ENCODE measurements at regions not wholly inside any gene's neighbourhood (a gene's known extent, or its start where the extent isn't known, plus 50 kb on each side); places are given as distances from the start of the nearest gene placed in this dataset.
"Not testable (repeated sequence)": the region's sequence is repeated elsewhere in the genome, so short reads cannot be mapped to it uniquely, and the experiment has no call there.

DNA sequence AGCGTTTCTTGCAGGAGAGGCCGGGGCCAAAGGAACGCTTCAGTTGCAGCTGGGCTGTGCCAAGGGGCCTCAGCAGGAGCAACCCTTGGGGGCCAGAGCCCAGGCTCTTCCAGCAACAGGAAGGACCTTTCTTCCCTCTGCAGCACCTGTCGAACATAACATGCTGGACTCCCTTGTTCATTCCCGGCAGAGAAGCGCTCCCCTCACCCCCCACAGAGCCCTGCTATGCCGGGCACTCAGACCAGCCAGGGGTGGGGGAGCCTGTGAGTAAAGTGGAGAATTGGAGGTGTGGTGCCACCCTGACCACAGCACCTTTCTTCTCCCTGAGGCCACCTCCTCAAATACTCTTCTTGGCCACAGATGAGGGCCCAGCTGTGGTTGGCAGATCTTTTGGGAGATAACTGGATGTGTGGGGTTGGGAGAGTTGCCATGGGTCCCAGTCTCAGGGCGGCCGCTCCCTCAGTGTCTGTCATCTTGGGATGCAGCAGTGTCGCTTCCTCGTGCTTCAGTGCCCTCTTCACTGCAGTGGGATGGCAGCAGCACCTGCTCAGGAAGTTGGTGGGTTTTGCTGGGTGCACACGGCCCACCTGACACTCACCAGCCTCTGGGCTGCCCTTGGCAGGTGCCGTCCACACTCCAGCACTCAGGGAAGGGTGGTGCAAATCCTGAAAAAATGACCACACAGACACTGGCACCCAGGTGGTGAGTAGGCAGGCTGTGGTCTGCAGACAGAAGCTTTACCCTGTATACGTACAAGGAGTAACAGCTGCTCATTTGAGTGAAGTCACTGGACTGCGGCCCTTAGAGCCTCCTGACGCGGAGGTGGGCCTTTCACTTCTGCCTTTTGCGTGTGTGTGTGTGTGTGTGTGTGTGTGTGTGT lies 67.5 kb downstream of the NPIPB11 start:
- peak; percentile 95 for FAIRE-seq
- TF ChIP-seq SPI1 (IDR thresholded peaks at IDR 0.05; ENCODE audit: low read depth, low read length) (peak; percentile 78), PAX5 (IDR thresholded peaks at IDR 0.05; ENCODE audit: insufficient read depth, low read length, severe bottlenecking) (peak; percentile 24)
- DNase-seq (ENCODE audit: insufficient read length, low spot score) = not testable (repeated sequence)

DNA sequence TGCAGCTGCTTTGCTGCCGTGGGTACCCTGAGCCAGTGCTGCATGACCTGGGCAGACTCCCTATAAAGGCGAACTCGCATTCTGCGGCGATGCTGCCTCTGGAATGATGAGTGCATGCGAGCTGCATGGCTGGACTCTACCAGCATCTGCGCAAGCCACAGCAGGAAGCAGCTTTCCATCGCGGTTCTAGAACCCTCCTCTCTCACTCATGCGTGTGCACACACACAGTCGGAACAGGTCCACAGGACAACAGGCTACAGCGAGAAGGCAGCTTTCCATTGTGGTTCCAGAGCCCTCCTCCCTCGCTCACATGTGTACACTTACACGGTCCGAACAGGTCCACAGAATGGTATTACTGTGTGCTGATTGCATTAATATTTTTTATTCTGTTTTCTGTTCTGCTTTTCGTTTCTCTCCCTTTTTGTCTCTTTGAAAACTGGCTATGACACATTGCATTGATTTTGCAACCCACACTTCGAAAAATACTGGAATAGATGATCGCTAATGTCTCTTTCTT lies 69.1 kb downstream of the NPIPB11 start:
- peak; percentile 69 for TF ChIP-seq SPI1 (IDR thresholded peaks at IDR 0.05; ENCODE audit: low read depth, low read length)
- not testable (repeated sequence) for DNase-seq (ENCODE audit: insufficient read length, low spot score)
- FAIRE-seq = peak; percentile 97

DNA sequence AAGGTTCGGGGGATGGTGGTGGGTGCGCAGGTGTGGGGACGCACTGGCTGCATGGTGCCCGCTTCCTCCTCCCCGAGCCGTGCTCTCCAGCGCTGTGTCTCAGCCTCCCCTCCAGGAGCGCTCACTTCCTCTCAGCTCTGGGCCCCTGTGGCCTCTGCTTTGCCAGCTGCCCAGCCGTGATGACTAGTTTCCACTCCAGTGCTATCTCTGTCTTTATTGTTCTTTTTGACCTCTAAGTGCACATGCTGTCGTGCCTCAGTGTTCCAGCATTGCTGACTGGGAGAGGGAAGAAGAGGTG lies 71.0 kb downstream of the NPIPB11 start:
- peak; percentile 71 for FAIRE-seq
- TF ChIP-seq SPI1 (IDR thresholded peaks at IDR 0.05; ENCODE audit: low read depth, low read length) = peak; percentile 56
- not testable (repeated sequence) for DNase-seq (ENCODE audit: insufficient read length, low spot score)

DNA sequence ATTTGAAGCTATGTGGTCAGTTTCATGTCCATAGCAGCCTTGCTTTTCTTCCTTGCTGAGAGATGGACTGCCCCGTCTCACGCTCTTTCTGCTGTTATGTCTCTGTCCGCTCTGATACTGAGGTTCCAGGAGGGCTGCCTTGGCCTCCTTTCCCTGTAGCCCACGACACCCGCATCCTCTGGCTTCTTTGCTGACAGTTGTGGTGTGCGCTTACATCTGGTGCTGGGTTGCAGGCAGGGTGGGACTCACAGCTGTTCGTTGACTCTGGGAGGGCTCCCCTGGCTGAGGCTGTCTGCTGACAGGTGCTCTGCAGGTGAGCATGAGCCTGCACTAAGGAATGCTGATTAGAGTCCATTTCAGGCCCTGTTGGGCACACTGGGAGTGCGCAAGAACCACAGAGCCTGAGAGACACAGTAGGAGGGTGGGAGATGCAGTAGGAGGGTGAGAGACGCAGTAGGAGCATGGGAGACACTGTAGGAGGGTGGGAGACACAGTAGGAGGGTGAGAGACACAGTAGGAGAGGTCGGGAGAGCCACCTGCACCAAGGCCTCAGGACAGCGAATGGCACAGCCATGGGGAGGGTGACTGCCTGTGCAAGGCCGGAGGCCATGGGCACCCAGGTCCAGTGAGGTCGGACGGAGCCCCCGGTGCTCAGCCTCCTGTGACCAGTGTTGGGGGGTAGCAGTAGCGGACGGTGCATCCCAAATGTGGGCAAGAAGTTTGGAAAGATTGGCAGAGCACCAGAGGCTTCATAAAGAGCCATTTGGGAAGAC lies 71.5 kb downstream of the NPIPB11 start:
- FAIRE-seq; DNase-seq (ENCODE audit: insufficient read length, low spot score): not testable (repeated sequence)

- DNase-seq (ENCODE audit: insufficient read length, low spot score); FAIRE-seq: not testable (repeated sequence)
Observed at GRCh38 chr16:29333492-29334097, 72.9 kb downstream of the NPIPB11 start.

DNA sequence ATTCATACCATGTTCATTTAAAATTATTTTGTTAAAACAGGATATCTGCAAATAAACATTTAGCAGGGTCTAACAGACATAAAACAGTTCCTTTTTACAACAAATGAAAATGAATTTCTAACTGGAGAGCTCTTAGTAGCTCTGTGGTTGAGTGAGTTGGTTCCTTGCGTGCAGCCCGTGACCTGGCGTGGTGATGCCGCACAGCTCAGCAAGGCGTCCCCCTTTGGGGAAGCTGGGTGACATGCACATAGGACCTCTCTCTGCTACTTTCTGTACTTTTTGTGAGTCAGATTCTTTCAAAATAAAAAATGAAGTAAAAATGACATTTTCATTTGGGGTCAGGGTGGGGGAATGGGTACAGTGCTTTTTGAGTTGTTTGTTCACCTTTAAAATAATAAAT lies 75.9 kb downstream of the NPIPB11 start:
- FAIRE-seq; DNase-seq (ENCODE audit: insufficient read length, low spot score): not testable (repeated sequence)

DNA sequence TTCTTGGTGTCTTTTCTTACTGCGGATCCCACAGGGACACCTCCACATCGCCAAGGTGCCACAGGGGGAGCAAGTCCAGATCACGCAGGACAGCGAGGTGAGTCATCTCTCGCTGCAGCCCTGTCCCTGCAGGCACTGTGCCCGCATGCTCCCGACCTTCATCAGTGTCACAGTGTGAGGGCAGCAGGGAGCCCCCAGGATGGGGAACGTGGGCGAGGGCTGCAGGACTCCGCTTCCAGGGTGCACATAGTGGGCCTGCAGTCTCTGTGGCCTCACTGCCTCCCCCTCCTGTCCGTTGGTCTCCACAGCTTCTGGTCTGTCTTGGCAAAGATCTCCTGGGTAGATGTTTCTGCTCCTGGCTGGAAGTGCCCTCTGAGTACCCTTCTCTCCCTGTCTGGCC lies 78.0 kb downstream of the NPIPB11 start:
- not testable (repeated sequence) for DNase-seq (ENCODE audit: insufficient read length, low spot score); FAIRE-seq

DNA sequence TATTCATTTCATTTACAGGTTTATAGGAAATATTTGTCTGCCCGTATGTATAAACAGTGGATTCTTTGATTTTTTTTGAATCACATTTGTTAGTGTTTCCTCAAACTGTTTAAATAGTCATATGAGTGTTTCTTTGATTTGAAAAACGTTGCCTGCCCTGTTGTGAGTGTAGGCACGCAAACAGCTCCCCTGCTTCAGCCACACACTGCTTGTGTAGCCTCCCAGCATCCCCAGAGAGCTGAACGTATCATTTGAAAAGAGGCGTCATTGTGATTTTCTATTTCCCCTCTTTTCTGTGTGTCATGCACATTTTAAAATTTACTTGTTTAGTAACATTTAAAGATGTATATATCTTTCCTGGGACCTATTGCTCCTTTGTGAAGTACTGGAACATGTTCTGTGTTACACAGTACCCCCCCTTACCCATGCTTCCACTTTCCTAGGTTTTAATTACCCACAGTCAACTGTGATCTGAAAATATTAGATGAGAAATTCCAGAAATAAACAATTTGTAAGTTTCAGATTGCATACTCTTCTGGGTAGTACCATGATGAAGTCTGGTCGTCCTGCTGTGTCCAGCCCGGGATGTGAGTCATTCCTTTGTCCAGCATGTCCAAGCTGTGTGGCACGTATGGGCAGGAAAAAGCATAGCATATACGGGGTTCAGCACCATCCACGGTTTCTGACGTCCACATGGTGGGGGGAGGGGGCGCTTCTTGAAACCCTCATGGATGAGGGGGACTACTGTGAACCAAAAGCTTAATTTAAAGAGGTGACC lies 78.7 kb downstream of the NPIPB11 start:
- DNase-seq (ENCODE audit: insufficient read length, low spot score); FAIRE-seq: not testable (repeated sequence)

GRCh38 chr16:29326164-29327125 lies 80.1 kb downstream of the NPIPB11 start:
- FAIRE-seq; DNase-seq (ENCODE audit: insufficient read length, low spot score): not testable (repeated sequence)

- not testable (repeated sequence) for FAIRE-seq; DNase-seq (ENCODE audit: insufficient read length, low spot score)
Observed at GRCh38 chr16:29323725-29324124, 82.8 kb downstream of the NPIPB11 start.

DNA sequence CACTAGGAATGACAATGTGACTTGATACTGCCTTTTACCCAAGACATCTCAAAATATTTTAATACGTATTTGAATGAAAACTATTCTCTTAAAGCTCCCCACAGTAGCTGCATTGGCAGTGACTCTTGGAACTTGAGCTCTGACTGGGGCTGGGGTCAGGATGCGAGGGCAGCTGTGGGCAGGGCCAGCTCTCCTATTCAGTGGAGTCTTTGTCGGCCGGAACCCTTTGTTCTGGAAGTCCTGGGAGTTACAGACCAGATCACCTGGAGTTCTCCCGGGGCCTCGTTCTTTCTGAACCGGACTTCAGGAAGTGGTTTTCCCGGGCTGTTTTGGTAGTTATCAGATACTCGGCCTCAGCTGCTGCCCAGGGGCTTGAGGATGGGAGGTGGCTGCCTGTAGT lies 84.9 kb downstream of the NPIPB11 start:
- TF ChIP-seq POU2F2 (IDR thresholded peaks at IDR 0.05; ENCODE audit: low read depth, low read length) = no peak
- TF ChIP-seq POLR2AphosphoS5 (IDR thresholded peaks at IDR 0.05; ENCODE audit: low read depth, low read length) = no peak
- no peak for TF ChIP-seq PAX5 (IDR thresholded peaks at IDR 0.05; ENCODE audit: insufficient read depth, low read length, severe bottlenecking)
- TF ChIP-seq POLR2A (IDR thresholded peaks at IDR 0.05; ENCODE audit: low read depth, low read length) = no peak
- FAIRE-seq (no peak), DNase-seq (ENCODE audit: insufficient read length, low spot score) (no peak)

Measured in GM12891 (cell line).